Activated T-cell treated with anti-CD3 and anti-CD28 coated beads, Interleukin-2, amount 50 U/mL, for 4 hours (primary cell): ENCODE measurements at regions not wholly inside any gene's neighbourhood (a gene's known extent, or its start where the extent isn't known, plus 50 kb on each side); places are given as distances from the start of the nearest gene placed in this dataset.
A peak's percentile ranks its signal among the peaks of the same experiment; 100 is the strongest.

Experiments used
- ATAC-seq, 2 donors: fragments of 200-7000 bp; cut with Tn5 transposase; one replicate each; pipeline ENCODE4 v1.10.0; 2021
- DNase-seq: peaks from one replicate; pipeline ENCODE4 v3.0.0-alpha.2; 2020
- H3K27me3 Mint-ChIP-seq: one replicate; pipeline ENCODE4 v1.8.0; 2021; ENCODE audit warnings: low read depth, mixed read lengths
- H3K36me3 Mint-ChIP-seq: one replicate; pipeline ENCODE4 v1.8.0; 2022; ENCODE audit warnings: mixed read lengths; ENCODE audit not compliant: insufficient read depth
- H3K4me1 Mint-ChIP-seq: one replicate; pipeline ENCODE4 v1.8.0; 2021; ENCODE audit warnings: low read depth, mixed read lengths
- H3K4me3 Mint-ChIP-seq: one replicate; pipeline ENCODE4 v1.8.0; 2021; ENCODE audit warnings: mild to moderate bottlenecking, moderate library complexity, mixed read lengths
- H3K9me3 Mint-ChIP-seq: one replicate; pipeline ENCODE4 v1.8.0; 2021; ENCODE audit warnings: mixed read lengths

DNA sequence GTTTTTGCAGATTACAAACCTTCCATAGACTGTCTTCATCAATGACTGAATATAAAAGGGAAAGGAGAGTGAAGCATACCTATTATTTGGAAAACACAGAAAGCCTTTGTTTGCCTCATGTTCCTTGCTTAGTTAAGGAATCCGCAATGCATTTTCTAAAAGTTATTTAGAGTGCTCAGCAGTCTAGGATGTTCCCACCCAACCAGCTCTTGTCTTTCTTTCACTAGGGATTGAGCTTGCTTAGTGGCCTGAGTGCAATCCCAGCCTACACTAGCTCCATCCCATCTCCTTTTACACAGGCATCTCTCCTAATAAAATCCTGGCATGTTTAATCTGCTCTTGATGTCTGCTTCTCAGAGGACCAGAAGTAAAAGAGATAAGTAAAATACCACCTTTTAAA is 850.5 kb upstream of the GJE1 start:
- H3K36me3 Mint-ChIP-seq = no peaks in the 10 kb centered on the region
- H3K9me3 Mint-ChIP-seq = no peaks in the 10 kb centered on the region
- no peaks in the 10 kb centered on the region for H3K4me1 Mint-ChIP-seq
- no peak for ATAC-seq
- no peaks in the 10 kb centered on the region for H3K27me3 Mint-ChIP-seq
- no peak for DNase-seq
- no peak overlapping the region for H3K4me3 Mint-ChIP-seq

DNA sequence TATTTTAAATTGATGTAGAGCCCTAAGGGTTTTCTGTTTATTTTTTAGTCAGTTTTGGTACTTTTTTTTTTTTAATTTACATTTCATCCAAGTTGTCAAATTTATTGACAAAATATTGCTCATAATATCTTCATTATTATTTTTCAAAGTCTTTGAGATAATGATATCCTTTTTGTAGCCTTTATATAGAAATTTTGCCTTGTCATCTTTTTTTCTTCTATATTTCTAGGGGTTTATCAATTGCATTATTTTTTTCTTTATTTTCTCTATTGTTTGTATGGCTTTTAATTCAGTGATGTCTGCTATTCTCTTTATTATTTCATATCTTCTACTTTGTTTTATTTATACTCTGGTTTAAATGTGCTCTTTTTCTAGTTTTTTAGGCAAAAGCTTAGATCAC is 863.0 kb upstream of the GJE1 start:
- Mint-ChIP-seq H3K36me3 (no peaks in the 10 kb centered on the region), H3K4me3 (no peak overlapping the region), H3K4me1 (peaks cover 4% of the 10 kb centered on the region), H3K9me3 (no peaks in the 10 kb centered on the region), H3K27me3 (no peaks in the 10 kb centered on the region)
- DNase-seq (no peak), ATAC-seq (no peak)

DNA sequence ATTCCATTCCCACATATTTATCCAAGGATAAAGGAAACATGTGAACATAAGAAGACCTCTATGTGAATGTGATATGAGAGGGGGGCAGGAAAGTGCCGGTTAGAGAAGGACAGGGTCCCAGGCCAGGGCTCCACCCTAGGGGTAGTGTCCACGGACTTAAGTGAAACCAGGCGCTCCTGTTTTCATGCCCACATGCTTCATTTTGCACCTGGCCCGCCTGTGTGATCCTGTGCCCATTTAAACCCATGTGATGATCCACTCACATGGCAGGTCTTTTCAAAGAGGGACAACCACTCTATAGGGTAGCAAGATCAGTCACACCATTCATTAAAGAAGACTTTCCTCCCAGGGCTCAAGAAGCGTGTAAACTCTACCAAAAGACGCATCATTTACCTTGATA is 865.3 kb upstream of the GJE1 start:
- Mint-ChIP-seq H3K4me1 (peaks cover 6% of the 10 kb centered on the region), H3K4me3 (no peak overlapping the region), H3K36me3 (no peaks in the 10 kb centered on the region), H3K9me3 (no peaks in the 10 kb centered on the region), H3K27me3 (no peaks in the 10 kb centered on the region)
- DNase-seq (no peak), ATAC-seq (no peak)

DNA sequence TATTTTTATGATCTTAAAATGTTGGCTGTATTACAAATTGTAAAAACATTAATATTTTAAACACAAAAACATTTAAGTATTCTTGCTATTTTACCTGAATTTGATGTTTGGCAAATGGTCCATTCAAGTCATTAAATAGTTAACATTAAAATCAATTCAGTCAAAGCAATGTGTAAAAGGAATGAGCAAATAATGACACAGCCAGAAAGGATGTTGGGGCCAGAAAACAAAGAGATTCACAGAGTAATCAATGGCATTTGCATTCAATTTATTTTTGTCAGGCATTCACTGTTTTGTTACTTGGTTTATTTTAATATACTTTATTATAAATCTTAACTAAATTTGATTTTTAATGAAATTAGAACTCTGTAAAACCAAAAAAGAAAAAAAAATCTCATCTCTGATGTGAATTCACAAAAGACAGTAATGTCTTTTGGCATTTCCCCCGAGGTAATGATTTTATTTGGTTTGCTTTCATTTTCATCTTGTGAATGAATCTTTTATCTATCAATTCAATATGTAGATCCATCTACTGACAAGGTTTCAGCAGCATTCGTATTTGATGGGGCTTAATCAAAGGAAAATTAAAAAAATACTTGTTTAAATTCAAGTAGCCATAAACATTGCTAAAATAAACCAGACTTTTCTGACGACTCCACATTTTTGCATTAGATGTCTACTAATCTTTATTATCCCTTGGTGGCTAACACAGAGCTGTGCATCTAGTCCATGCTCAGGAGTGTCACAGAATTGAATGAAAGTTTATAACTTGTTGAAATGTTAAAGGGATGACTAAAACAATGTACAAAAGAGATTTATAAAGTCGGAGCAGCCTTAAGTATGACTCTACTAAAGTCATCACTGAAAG is 866.7 kb upstream of the GJE1 start:
- DNase-seq (no peak), ATAC-seq (no peak)
- Mint-ChIP-seq H3K4me1 (peaks cover 6% of the 10 kb centered on the region), H3K9me3 (no peaks in the 10 kb centered on the region), H3K4me3 (no peak overlapping the region), H3K36me3 (no peaks in the 10 kb centered on the region), H3K27me3 (no peaks in the 10 kb centered on the region)

DNA sequence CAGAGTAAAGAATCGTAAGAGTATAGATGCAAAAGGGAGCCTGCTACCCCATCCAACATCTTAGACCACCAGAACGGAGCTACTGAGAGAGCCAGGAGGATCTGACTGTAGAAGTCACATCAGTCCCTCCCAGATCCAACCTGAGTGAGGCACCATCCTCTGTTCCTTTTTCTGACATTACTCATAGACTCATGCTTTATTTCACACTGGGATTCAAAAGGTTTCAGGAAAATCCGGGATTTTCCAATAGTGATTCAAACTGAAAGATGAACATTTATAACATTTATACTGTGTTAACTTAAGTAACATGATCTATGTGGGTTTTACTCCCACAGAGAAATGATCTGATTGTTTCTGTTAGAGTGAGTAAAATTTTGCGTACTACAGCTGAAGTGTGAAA is 868.6 kb upstream of the GJE1 start:
- Mint-ChIP-seq H3K36me3 (no peaks in the 10 kb centered on the region), H3K27me3 (no peaks in the 10 kb centered on the region), H3K9me3 (no peaks in the 10 kb centered on the region), H3K4me1 (peaks cover 6% of the 10 kb centered on the region), H3K4me3 (no peak overlapping the region)
- DNase-seq (no peak), ATAC-seq (no peak)

DNA sequence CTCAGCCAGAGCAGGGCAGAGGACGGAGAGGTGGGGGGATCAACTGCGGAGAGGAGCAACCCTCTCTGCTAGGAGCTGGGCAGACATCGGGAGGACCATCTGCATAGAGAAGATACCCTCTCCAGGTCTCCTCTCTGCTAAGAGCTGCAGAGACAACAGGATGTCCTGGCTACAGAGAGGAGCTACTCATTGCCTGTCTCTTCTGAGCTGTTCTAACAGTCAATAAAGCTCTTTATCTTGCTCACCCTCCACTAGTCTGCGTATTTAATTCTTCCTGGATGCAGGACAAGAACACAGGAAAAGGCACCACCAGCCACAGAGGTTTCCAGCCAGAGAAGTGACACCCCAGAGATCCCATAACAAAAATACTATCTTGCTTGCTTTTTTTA is 871.1 kb upstream of the GJE1 start:
- Mint-ChIP-seq H3K9me3 (no peaks in the 10 kb centered on the region), H3K4me3 (no peak overlapping the region), H3K4me1 (peaks cover 4% of the 10 kb centered on the region), H3K27me3 (no peaks in the 10 kb centered on the region), H3K36me3 (no peaks in the 10 kb centered on the region)
- no peak for DNase-seq
- no peak for ATAC-seq

DNA sequence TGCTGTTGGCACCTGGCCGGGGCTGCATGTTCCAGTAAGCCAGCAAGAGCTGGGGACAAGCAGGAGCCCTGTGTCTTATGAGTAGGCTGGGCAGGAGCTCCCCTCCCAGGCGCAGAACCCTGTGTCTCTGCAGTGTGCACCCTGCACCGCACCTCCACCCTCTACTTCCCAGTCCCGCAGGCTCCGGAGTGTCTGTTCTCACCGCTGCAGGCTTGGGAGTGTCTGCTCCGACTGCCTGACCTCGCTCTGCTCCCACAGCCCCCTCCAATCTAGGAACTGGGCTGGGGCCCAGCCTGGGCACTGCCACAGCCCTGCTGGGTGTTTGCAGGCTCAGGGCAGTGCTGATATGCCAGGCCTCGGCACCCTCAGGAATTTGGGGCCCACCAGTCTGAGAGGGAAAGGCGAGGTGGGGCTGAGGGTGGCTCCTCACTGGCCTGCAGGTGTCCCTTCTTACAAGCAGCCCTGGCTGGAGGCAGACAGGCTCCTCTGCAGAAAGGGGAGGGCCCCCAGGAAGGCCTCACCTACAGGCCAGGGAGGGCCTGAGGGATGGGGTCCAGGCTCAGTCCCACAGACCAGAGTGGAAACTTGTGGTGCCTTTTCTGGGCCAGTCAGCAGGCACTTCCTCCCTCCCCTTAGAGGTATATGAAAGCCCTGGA is 871.6 kb upstream of the GJE1 start:
- peaks cover 3% of the 10 kb centered on the region for H3K4me1 Mint-ChIP-seq
- H3K27me3 Mint-ChIP-seq = no peaks in the 10 kb centered on the region
- ATAC-seq (peak in 1 of 2 donors; percentile 43), DNase-seq (no peak)
- no peaks in the 10 kb centered on the region for H3K36me3 Mint-ChIP-seq
- no peaks in the 10 kb centered on the region for H3K9me3 Mint-ChIP-seq
- H3K4me3 Mint-ChIP-seq = no peak overlapping the region

DNA sequence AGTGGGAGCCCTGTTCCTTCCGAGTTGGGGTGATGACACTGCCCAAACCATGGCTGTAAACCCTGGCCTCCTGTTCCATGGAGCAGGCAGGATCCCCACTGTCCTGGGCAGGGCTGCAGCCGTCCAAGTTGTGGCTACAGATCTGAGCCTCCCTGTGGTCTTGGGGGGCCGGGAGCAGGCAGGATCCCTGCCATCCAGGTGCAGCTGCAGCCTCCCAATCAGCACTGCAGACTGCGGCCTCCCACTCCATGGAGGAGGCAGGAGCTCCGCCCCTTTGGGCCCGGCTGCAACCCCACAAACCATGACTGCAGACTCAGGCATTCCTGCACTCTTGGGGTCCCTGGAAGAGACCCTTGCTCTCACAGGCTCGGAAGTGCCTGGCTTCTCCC is 872.1 kb upstream of the GJE1 start:
- DNase-seq = no peak
- ATAC-seq = no peak
- Mint-ChIP-seq H3K4me3 (no peak overlapping the region), H3K27me3 (no peaks in the 10 kb centered on the region), H3K9me3 (no peaks in the 10 kb centered on the region), H3K36me3 (no peaks in the 10 kb centered on the region), H3K4me1 (peaks cover 2% of the 10 kb centered on the region)

DNA sequence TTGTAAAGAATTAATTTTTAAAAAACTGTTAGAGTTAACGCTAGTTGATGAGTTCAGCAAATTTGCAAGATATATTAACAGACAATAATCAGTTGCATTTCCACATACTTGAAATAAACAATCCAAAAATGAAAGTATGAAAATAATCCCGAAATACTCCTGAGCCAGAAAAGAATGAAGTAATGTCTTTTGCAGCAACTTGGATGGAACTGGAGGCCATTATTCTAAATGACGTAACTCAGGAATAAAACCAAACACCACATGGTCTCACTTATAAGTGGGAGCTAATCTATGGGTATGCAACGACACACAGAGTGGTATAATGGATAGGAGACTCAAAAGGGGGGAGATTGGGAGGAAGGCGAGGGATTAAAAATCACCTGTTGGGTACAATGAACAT is 872.9 kb upstream of the GJE1 start:
- Mint-ChIP-seq H3K4me1 (peaks cover 2% of the 10 kb centered on the region), H3K9me3 (no peaks in the 10 kb centered on the region), H3K27me3 (no peaks in the 10 kb centered on the region), H3K4me3 (no peak overlapping the region), H3K36me3 (no peaks in the 10 kb centered on the region)
- ATAC-seq = no peak
- no peak for DNase-seq

DNA sequence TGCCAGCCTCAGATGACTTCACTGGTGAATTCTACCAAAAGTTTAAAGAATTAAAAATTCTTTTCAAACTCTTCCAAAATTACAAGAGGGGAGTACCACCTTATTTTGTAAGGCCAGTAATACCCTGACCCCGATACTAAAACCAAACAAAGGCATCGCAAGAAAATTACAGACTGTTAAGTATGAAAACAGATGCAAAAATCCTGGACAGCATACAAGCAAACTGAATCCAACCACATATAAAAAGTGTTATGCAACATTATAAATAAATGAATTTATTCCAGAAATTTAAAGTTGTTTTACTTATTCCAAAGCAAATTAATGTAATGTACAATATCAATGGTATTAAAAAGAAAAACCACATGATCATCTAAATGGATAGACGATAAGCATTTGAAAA is 873.6 kb upstream of the GJE1 start:
- no peak for ATAC-seq
- Mint-ChIP-seq H3K4me1 (no peaks in the 10 kb centered on the region), H3K9me3 (no peaks in the 10 kb centered on the region), H3K36me3 (no peaks in the 10 kb centered on the region), H3K4me3 (no peak overlapping the region), H3K27me3 (no peaks in the 10 kb centered on the region)
- no peak for DNase-seq

DNA sequence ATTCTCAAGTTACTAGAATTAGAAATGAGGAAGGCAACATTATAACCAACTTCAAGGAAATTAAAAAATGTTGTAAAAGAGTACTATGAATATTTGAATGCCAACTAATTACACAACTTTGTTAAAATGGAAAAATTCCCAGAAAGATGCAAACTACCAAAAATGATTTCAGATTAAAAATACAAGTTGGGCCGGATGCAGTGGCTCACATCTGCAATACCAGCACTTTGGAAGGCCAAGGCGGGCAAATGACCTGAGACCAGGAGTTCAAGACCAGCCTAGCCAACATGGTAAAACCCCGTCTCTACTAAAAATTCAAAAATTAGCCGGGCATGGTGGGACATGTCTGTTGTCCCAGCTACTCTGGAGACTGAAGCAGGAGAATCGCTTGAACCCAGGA is 874.2 kb upstream of the GJE1 start:
- DNase-seq (no peak), ATAC-seq (no peak)
- H3K9me3 Mint-ChIP-seq = no peaks in the 10 kb centered on the region
- no peaks in the 10 kb centered on the region for H3K4me1 Mint-ChIP-seq
- H3K4me3 Mint-ChIP-seq = no peak overlapping the region
- no peaks in the 10 kb centered on the region for H3K27me3 Mint-ChIP-seq
- H3K36me3 Mint-ChIP-seq = no peaks in the 10 kb centered on the region

DNA sequence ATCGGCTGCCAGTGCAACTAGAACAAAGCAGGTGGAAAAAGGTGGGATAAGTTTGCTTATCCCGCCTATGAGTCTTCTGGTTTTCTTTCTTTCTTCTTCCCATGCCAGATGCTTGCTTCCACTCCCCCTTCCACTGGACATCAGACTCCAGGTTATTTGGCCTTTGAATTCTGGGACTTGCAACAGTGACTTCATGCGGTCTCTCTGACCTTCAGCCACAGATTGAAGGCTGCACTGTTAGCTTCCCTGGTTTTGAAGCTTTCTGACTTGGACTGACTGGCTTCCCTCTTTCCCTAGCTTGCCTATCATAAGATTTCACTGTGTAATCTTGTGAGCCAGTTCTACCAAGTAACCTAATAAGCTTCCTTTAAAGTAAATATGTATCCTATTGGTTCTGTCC is 878.4 kb upstream of the GJE1 start:
- no peak for ATAC-seq
- Mint-ChIP-seq H3K4me3 (no peak overlapping the region), H3K9me3 (no peaks in the 10 kb centered on the region), H3K36me3 (no peaks in the 10 kb centered on the region), H3K27me3 (no peaks in the 10 kb centered on the region), H3K4me1 (peaks cover 3% of the 10 kb centered on the region)
- no peak for DNase-seq

DNA sequence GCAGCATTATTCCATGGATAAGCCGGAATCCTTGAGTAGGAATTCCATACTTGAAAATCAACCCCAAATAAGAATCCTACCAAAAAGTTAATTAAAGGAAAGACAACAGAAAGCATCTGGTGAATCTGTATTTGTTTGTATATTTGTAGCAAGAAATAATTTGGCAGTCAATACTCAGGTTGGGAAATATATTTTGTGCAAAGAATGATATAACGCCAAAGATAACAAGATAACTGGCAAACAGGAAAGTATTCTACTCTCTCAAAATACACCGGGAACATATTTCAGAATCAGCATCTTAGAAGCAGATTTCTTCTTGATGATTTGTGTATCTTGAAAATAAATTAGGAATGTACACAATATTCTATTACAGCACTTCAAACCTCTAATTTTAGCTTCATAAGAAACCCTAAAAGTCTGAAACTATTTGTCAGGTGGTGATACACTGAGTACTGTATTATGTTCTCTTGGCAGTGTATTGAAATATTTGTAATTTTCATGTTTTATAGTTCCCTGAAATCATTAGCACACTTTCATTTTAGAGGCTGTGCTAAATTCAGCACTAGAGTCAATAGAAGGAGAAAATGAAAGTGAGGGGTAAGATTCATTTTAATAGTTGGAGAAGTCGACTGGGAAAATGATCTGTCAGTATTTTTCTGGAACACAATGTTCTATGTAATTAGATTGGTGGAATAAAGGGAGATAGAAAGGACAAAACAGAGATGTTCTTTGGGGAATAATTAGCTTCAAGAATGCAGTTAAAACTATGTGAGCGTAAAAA is 879.7 kb upstream of the GJE1 start:
- no peaks in the 10 kb centered on the region for H3K9me3 Mint-ChIP-seq
- DNase-seq (no peak), ATAC-seq (no peak)
- peaks cover 3% of the 10 kb centered on the region for H3K4me1 Mint-ChIP-seq
- no peaks in the 10 kb centered on the region for H3K36me3 Mint-ChIP-seq
- no peak overlapping the region for H3K4me3 Mint-ChIP-seq
- no peaks in the 10 kb centered on the region for H3K27me3 Mint-ChIP-seq

DNA sequence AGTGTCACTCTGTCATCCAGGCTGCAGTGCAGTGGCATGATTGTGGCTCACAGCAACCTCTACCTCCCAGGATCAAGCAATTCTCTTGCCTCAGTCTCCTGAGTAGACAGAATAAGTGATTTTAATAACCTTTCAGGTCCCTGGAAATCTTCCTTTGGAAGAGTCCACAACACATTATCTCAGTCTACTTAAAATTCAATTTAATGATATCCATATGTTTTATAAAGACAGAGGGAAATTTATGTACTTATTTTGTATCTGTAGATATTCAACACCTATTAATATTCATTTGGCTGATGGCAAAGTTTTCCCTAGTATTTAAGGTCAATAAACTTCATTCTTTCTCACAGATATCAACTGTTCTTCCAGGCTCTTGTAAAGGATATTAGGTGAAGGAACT is 881.4 kb upstream of the GJE1 start:
- no peaks in the 10 kb centered on the region for H3K27me3 Mint-ChIP-seq
- DNase-seq = no peak
- ATAC-seq = no peak
- no peaks in the 10 kb centered on the region for H3K9me3 Mint-ChIP-seq
- H3K36me3 Mint-ChIP-seq = no peaks in the 10 kb centered on the region
- peaks cover 3% of the 10 kb centered on the region for H3K4me1 Mint-ChIP-seq
- no peak overlapping the region for H3K4me3 Mint-ChIP-seq
